ENCODE measurements at regions not wholly inside any gene's neighbourhood (a gene's known extent, or its start where the extent isn't known, plus 50 kb on each side); places are given as distances from the start of the nearest gene placed in this dataset.
A peak's percentile ranks its signal among the peaks of the same experiment; 100 is the strongest.

DNA sequence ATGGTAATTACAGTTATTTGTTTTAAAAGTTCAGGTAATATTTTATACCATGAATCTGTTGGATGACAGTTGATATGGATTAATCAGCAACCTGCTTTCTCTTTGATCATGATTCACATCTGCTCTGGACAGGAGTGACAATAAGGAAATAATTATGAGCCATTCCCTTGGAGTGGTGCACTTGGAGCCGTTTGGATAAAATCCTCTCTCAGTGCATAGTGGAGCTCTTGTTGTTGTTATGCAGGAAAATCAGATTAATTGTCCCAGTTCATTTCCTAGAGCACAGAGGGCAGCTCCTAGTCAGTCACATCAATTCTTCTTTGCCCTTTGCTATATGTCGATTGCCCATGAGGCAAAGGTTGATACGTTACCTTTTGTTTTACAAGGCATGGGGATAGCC lies 668.3 kb upstream of the NR3C2 start:
- H3K9ac ChIP-seq = no peak overlapping the region
- no peaks in the 10 kb centered on the region for H3K27me3 ChIP-seq (ENCODE audit: insufficient read depth)
- H3K4me2 ChIP-seq = no peak overlapping the region
- H3K4me1 ChIP-seq (ENCODE audit: control insufficient read depth in 1 of 2, insufficient read depth in 2 of 2, low read depth in 1 of 2, low read length in 1 of 2) = peaks cover 0 to 21% of the 10 kb centered on the region in 2 experiments; a peak in 1 of 4 replicates
- H3K79me2 ChIP-seq (ENCODE audit: insufficient read depth) = no peaks in the 10 kb centered on the region
- peaks cover 22% of the 10 kb centered on the region for H3F3A ChIP-seq (replicated peaks; ENCODE audit: insufficient read depth)
- no peak for DNase-seq
- WGBS (ENCODE audit: low lambda C conversion rate) = 12% methylated on average over 3 of the region's 3 CpGs
- no peak overlapping the region for H3K4me3 ChIP-seq (ENCODE audit: low read depth in 2 of 2, low read length in 1 of 2)
- CTCF ChIA-PET = no interaction called here
- POLR2A ChIA-PET = no interaction called here
- H3K9me2 ChIP-seq = no peaks in the 10 kb centered on the region
- no peaks in the 10 kb centered on the region for H3K36me3 ChIP-seq (replicated peaks in 1 of 2; ENCODE audit: control insufficient read depth in 1 of 2, insufficient read depth in 2 of 2, low read length in 1 of 2)
- H4K20me1 ChIP-seq (ENCODE audit: insufficient read depth) = no peaks in the 10 kb centered on the region
- no peak overlapping the region for H3K27ac ChIP-seq (ENCODE audit: low read depth in 2 of 2, low read length in 1 of 2)
- TF ChIP-seq FOXJ3 (CRISPR knock-in tag; IDR thresholded peaks at IDR 0.05) = no peak
- TF ChIP-seq POLR2AphosphoS5 (IDR thresholded peaks at IDR 0.05; ENCODE audit: low read depth, low read length) = no peak
- TF ChIP-seq, protein P1, sequence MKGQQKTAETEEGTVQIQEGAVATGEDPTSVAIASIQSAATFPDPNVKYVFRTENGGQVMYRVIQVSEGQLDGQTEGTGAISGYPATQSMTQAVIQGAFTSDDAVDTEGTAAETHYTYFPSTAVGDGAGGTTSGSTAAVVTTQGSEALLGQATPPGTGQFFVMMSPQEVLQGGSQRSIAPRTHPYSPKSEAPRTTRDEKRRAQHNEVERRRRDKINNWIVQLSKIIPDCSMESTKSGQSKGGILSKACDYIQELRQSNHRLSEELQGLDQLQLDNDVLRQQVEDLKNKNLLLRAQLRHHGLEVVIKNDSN (IDR thresholded peaks at IDR 0.05; ENCODE audit: borderline replicate concordance, low read depth) = no peak
- no peak for TF ChIP-seq CHD2 (IDR thresholded peaks at IDR 0.05; ENCODE audit: low read length, partially characterized antibody)
- no peak for TF ChIP-seq ELF1 (IDR thresholded peaks at IDR 0.05)
- no peaks in the 10 kb centered on the region for H3K9me3 ChIP-seq
- H2AFZ ChIP-seq (ENCODE audit: low read depth) = peak overlapping the region; percentile 30; the same call in 1 of the 2 replicates

DNA sequence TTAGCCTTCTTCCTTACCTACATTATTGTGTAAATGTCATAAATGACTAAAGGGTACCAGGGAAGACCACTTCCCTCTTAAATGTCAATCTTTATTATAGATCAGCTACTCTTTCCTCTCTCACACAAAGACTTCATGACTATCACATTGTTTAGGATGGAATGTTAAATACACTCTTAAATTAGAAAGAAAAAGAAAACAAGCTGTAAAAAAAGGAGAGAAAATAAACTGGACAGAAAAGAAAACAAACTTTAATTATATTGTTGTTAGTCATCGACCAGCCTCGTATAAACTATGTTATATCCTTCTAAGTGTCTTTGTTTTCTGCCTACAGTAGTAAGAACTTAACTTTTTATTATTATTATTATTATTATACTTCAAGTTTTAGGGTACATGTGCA lies 666.4 kb upstream of the NR3C2 start:
- Histone ChIP-seq H3K36me3 (replicated peaks in 1 of 2; ENCODE audit: control insufficient read depth in 1 of 2, insufficient read depth in 2 of 2, low read length in 1 of 2) (no peaks in the 10 kb centered on the region), H2AFZ (ENCODE audit: low read depth) (no peak overlapping the region), H4K20me1 (ENCODE audit: insufficient read depth) (no peaks in the 10 kb centered on the region), H3K9ac (no peak overlapping the region), H3K4me1 (ENCODE audit: control insufficient read depth in 1 of 2, insufficient read depth in 2 of 2, low read depth in 1 of 2, low read length in 1 of 2) (peaks cover 0 to 7% of the 10 kb centered on the region in 2 experiments; a peak in 1 of 4 replicates), H3K9me3 (no peaks in the 10 kb centered on the region), H3K79me2 (ENCODE audit: insufficient read depth) (no peaks in the 10 kb centered on the region), H3K4me2 (no peak overlapping the region), H3K4me3 (ENCODE audit: low read depth in 2 of 2, low read length in 1 of 2) (no peak overlapping the region), H3K27me3 (ENCODE audit: insufficient read depth) (no peaks in the 10 kb centered on the region), H3K9me2 (no peaks in the 10 kb centered on the region), H3F3A (replicated peaks; ENCODE audit: insufficient read depth) (peaks cover 5% of the 10 kb centered on the region), H3K27ac (ENCODE audit: low read depth in 2 of 2, low read length in 1 of 2) (no peak overlapping the region)
- ChIA-PET CTCF (no interaction called here), POLR2A (no interaction called here)
- WGBS (ENCODE audit: low lambda C conversion rate) = 17% methylated on average over 2 of the region's 2 CpGs
- TF ChIP-seq, protein P2, sequence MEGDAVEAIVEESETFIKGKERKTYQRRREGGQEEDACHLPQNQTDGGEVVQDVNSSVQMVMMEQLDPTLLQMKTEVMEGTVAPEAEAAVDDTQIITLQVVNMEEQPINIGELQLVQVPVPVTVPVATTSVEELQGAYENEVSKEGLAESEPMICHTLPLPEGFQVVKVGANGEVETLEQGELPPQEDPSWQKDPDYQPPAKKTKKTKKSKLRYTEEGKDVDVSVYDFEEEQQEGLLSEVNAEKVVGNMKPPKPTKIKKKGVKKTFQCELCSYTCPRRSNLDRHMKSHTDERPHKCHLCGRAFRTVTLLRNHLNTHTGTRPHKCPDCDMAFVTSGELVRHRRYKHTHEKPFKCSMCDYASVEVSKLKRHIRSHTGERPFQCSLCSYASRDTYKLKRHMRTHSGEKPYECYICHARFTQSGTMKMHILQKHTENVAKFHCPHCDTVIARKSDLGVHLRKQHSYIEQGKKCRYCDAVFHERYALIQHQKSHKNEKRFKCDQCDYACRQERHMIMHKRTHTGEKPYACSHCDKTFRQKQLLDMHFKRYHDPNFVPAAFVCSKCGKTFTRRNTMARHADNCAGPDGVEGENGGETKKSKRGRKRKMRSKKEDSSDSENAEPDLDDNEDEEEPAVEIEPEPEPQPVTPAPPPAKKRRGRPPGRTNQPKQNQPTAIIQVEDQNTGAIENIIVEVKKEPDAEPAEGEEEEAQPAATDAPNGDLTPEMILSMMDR (IDR thresholded peaks at IDR 0.05) = no peak
- TF ChIP-seq GABPA (IDR thresholded peaks at IDR 0.05; ENCODE audit: low read depth) = no peak
- no peak for DNase-seq

DNA sequence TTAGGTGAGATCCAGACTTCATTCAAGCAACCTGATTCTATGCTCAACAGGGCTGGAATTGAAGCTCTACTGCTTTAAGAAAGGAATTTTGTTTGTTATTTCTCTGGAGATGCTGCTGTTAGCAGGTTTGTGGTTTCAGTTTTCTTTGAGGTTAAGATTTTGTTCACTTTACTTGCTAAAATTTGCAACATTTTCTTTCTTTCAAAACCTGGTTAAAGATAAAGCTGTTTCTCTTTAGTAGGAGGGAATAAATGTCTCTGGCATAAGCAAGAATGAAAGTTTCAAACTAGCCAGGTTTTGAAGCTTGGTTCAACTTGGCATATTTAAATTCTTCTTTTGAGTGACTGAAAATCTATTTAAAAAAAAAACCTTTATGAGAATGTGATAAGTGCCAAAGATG lies 660.6 kb upstream of the NR3C2 start:
- no peak overlapping the region for H3K4me2 ChIP-seq
- no peaks in the 10 kb centered on the region for H3K4me1 ChIP-seq (ENCODE audit: control insufficient read depth in 1 of 2, insufficient read depth in 2 of 2, low read depth in 1 of 2, low read length in 1 of 2)
- H3K79me2 ChIP-seq (ENCODE audit: insufficient read depth) = no peaks in the 10 kb centered on the region
- H3F3A ChIP-seq (replicated peaks; ENCODE audit: insufficient read depth) = no peaks in the 10 kb centered on the region
- no peak overlapping the region for H3K9ac ChIP-seq
- DNase-seq = no peak
- H3K4me3 ChIP-seq (ENCODE audit: low read depth in 2 of 2, low read length in 1 of 2) = no peak overlapping the region
- no peaks in the 10 kb centered on the region for H3K9me2 ChIP-seq
- H3K36me3 ChIP-seq (replicated peaks in 1 of 2; ENCODE audit: control insufficient read depth in 1 of 2, insufficient read depth in 2 of 2, low read length in 1 of 2) = no peaks in the 10 kb centered on the region
- H2AFZ ChIP-seq (ENCODE audit: low read depth) = peak overlapping the region; percentile 2; the same call in 1 of the 2 replicates
- CTCF ChIA-PET = no interaction called here
- POLR2A ChIA-PET = no interaction called here
- H3K27me3 ChIP-seq (ENCODE audit: insufficient read depth) = no peaks in the 10 kb centered on the region
- no peak overlapping the region for H3K27ac ChIP-seq (ENCODE audit: low read depth in 2 of 2, low read length in 1 of 2)
- no peaks in the 10 kb centered on the region for H4K20me1 ChIP-seq (ENCODE audit: insufficient read depth)
- H3K9me3 ChIP-seq = no peaks in the 10 kb centered on the region
- TF ChIP-seq RFX5 (IDR thresholded peaks at IDR 0.05; ENCODE audit: low read length) (no peak), ELF1 (IDR thresholded peaks at IDR 0.05) (no peak), CHD2 (IDR thresholded peaks at IDR 0.05; ENCODE audit: low read length, partially characterized antibody) (no peak), SMC3 (IDR thresholded peaks at IDR 0.05; ENCODE audit: low read depth, low read length) (no peak), MEF2A (IDR thresholded peaks at IDR 0.05; ENCODE audit: borderline replicate concordance, low read depth) (no peak), FOXJ3 (CRISPR knock-in tag; IDR thresholded peaks at IDR 0.05) (no peak), TAF1 (IDR thresholded peaks at IDR 0.05; ENCODE audit: borderline replicate concordance, low read depth, low read length) (no peak), PBX3 (IDR thresholded peaks at IDR 0.05) (no peak), POLR2AphosphoS5 (IDR thresholded peaks at IDR 0.05; ENCODE audit: low read depth, low read length) (no peak), REST (IDR thresholded peaks at IDR 0.05; ENCODE audit: low read depth, low read length) (no peak), RAD21 (IDR thresholded peaks at IDR 0.05; ENCODE audit: low read length) (no peak)
- TF ChIP-seq, protein P3, sequence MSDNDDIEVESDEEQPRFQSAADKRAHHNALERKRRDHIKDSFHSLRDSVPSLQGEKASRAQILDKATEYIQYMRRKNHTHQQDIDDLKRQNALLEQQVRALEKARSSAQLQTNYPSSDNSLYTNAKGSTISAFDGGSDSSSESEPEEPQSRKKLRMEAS (IDR thresholded peaks at IDR 0.05; ENCODE audit: low read depth) = no peak

Measured in SK-N-SH (cell line).